Heart right ventricle (tissue), 16 donors: ENCODE measurements at regions not wholly inside any gene's neighbourhood (a gene's known extent, or its start where the extent isn't known, plus 50 kb on each side); places are given as distances from the start of the nearest gene placed in this dataset.
A peak's percentile ranks its signal among the peaks of the same experiment; 100 is the strongest.

Experiments used
- ATAC-seq, 8 donors: fragments of 200-7000 bp; cut with Tn5 transposase; one replicate each; pipeline ENCODE4 v1.9.1; 2020; ENCODE audit warnings: mild to moderate bottlenecking in 8 of 8, moderate library complexity in 8 of 8, moderate number of reproducible peaks in 1 of 8
- DNase-seq, 2 donors: peaks; one replicate each; pipeline ENCODE4 v3.0.0-alpha.2; 2020
- H3K27ac ChIP-seq, 10 donors: fragments of 200-600 bp; sonication (generic) in 2 of 10; one replicate each; pipeline versions ENCODE4 v1.5.0 to v1.8.0; 2020 to 2022; ENCODE audit warnings: mild to moderate bottlenecking in 3 of 10
- H3K27me3 ChIP-seq, 7 donors: fragments of 200-600 bp; one replicate each; pipeline ENCODE4 v1.8.0; 2021 to 2022; ENCODE audit warnings: mild to moderate bottlenecking in 2 of 7
- H3K36me3 ChIP-seq, 9 donors: fragments of 200-600 bp; sonication (generic) in 1 of 9; one replicate each; pipeline versions ENCODE4 v1.5.0 to v1.8.0; 2020 to 2022; ENCODE audit warnings: mild to moderate bottlenecking in 2 of 9
- H3K4me1 ChIP-seq, 9 donors: fragments of 200-600 bp; sonication (generic) in 1 of 9; one replicate each; pipeline versions ENCODE4 v1.5.0 to v1.8.0; 2020 to 2022; ENCODE audit warnings: mild to moderate bottlenecking in 4 of 9
- H3K4me3 ChIP-seq, 10 donors: fragments of 200-600 bp; sonication (generic) in 2 of 10; one replicate each; pipeline versions ENCODE4 v1.5.0 to v1.8.0; 2020 to 2022; ENCODE audit warnings: mild to moderate bottlenecking in 7 of 10, moderate library complexity in 2 of 10
- H3K9me3 ChIP-seq, 11 donors: fragments of 200-600 bp in 10 of 11; sonication (generic) in 2 of 11; one replicate each; pipeline versions ENCODE4 v1.5.0 to v1.8.0; 2013 to 2022; ENCODE audit warnings: mild to moderate bottlenecking in 2 of 11, control low read depth in 1 of 11, moderate library complexity in 1 of 11
- WGBS, 2 donors: extraction: QIAGEN DNeasy Blood & Tissue Kit; methylation state at CpG; one replicate each; pipeline ENCODE4 v1.1.7; 2013; ENCODE audit warnings: inconsistent platforms in 1 of 2; 5-methylcytosine and 5-hydroxymethylcytosine counted together
- intact Hi-C, 10 donors: fragments of 100-400 bp; cut with DNase I; formaldehyde crosslinking; loops; one replicate each; pipeline versions ENCODE4 v1.11.1 to v1.14.2; 2022
- TF ChIP-seq, protein P1 (sequence below), 9 donors: fragments of 200-600 bp; sonication (generic) in 2 of 9; IDR thresholded peaks; one replicate each; pipeline versions ENCODE4 v1.5.0 to v1.8.0; 2021 to 2022; ENCODE audit warnings: antibody characterized with exemption in 9 of 9, mild to moderate bottlenecking in 5 of 9, moderate library complexity in 1 of 9
- donor health status: Arrhythmogenic right ventricular cardiomyopathy.
- donor health status: ischemic (EF 13 %, LVEDD 7.1; RV severe dilation, severe dysfunction).
- donor health status: healthy with polysubstance abuse.
- donor health status: DM: no; HTN: yes; CAD: no.
- donor health status: DM: no; HTN: no; CAD: no.
- donor health status: ischemic (EF 25% LVEDD 6.9; RV normal size, moderate dysfunction).
- donor health status: ischemic (EF 25% LVEDD 5.7; RV mildly dilated, moderate dysfunction).
- donor health status: healthy.
- donor health status: DM: yes; HTN: yes; CAD: no.
- donor health status: Ischemic cardiomyopathy.
- donor health status: ischemic (EF 35%, LVEDD 5.7; RV mildly dilated, moderate dysfunction).
- donor health status: nonischemic (EF 11% LVEDD 7.7; RV severe dilation, severe dysfunction).
- donor health status: DM: yes; HTN: yes; CAD: no.
- donor health status: PGD.
- donor health status: ischemic (EF 29% LVEDD 5.4; RV normal size, mild dysfunction).
- donor health status: nonischemic (EF 23%, LVEDD 6.1; RV moderate dilation, normal function).

- H3K4me1 ChIP-seq = peaks cover 0 to 22% (median 10%) of the 10 kb centered on the region in 9 donors
- no peak overlapping the region for H3K4me3 ChIP-seq
- no peaks in the 10 kb centered on the region for H3K9me3 ChIP-seq
- intact Hi-C loops = loop anchor here in 1 of 10 donors (10.0 kb wide), 1 partner anchor 64 kb away; no protein-coding TSS in a partner anchor
- no peaks in the 10 kb centered on the region for H3K36me3 ChIP-seq
- TF ChIP-seq, protein P1, sequence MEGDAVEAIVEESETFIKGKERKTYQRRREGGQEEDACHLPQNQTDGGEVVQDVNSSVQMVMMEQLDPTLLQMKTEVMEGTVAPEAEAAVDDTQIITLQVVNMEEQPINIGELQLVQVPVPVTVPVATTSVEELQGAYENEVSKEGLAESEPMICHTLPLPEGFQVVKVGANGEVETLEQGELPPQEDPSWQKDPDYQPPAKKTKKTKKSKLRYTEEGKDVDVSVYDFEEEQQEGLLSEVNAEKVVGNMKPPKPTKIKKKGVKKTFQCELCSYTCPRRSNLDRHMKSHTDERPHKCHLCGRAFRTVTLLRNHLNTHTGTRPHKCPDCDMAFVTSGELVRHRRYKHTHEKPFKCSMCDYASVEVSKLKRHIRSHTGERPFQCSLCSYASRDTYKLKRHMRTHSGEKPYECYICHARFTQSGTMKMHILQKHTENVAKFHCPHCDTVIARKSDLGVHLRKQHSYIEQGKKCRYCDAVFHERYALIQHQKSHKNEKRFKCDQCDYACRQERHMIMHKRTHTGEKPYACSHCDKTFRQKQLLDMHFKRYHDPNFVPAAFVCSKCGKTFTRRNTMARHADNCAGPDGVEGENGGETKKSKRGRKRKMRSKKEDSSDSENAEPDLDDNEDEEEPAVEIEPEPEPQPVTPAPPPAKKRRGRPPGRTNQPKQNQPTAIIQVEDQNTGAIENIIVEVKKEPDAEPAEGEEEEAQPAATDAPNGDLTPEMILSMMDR (IDR thresholded peaks at IDR 0.05) = no peak
- DNase-seq = no peak
- no peaks in the 10 kb centered on the region for H3K27me3 ChIP-seq
- H3K27ac ChIP-seq = no peak overlapping the region
- no peak for ATAC-seq
These were observed 115.7 kb upstream of the KCNJ16 start for GRCh38 chr17:69959283-69959682.

DNA sequence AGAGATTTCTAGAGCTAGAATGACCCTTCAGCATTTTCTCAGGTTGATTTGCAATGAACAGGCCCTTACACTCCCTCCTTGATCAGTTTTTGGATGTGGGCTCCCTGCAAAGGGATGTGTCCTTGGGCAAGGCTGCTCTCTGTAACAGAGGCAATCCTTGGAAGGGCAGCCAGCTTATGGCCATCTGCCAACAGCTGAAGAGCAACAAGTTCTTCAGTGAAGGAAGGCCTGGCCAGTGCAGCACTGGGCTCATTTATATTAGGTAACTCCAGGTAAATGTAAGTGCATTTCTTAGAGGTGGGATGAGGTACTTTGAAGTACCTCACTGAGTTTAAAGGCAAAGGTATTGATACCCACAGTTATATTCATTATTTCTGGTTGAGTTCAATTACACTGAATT, 114.3 kb upstream of the KCNJ16 start:
- peak in 3 of 8 donors; percentile 69 to 79 (median 76) for ATAC-seq
- peaks cover 0 to 22% (median 10%) of the 10 kb centered on the region in 9 donors for H3K4me1 ChIP-seq
- no peaks in the 10 kb centered on the region for H3K27me3 ChIP-seq
- H3K27ac ChIP-seq = no peak overlapping the region
- peak; percentile 39 to 40 for DNase-seq
- H3K4me3 ChIP-seq = no peak overlapping the region
- no peaks in the 10 kb centered on the region for H3K36me3 ChIP-seq
- TF ChIP-seq, protein P1 (IDR thresholded peaks at IDR 0.05) = no peak
- peaks cover 0 to 14% (median 7%) of the 10 kb centered on the region in 11 donors for H3K9me3 ChIP-seq
- intact Hi-C loops = no loop called here

- H3K9me3 ChIP-seq = peaks cover 0 to 19% (median 9%) of the 10 kb centered on the region in 11 donors
- H3K36me3 ChIP-seq = no peaks in the 10 kb centered on the region
- TF ChIP-seq, protein P1 (IDR thresholded peaks at IDR 0.05) = no peak
- H3K4me3 ChIP-seq = no peak overlapping the region
- peak in 5 of 8 donors; percentile 52 to 90 (median 75) for ATAC-seq
- no peaks in the 10 kb centered on the region for H3K27me3 ChIP-seq
- DNase-seq = peak in 1 of 2 donors; percentile 16
- intact Hi-C loops = no loop called here
- H3K27ac ChIP-seq = no peak overlapping the region
- WGBS, 2 donors = 36 to 41% methylated on average over 7 of the region's 7 CpGs
- peaks cover 0 to 22% (median 10%) of the 10 kb centered on the region in 9 donors for H3K4me1 ChIP-seq
These were observed 113.4 kb upstream of the KCNJ16 start for GRCh38 chr17:69961501-69962145.

GRCh38 chr17:69962436-69962995, 112.5 kb upstream of the KCNJ16 start:
- H3K4me1 ChIP-seq = peaks cover 0 to 22% (median 10%) of the 10 kb centered on the region in 9 donors
- no peak overlapping the region for H3K4me3 ChIP-seq
- no peak overlapping the region for H3K27ac ChIP-seq
- no peak for DNase-seq
- intact Hi-C loops = no loop called here
- TF ChIP-seq, protein P1 (IDR thresholded peaks at IDR 0.05) = no peak
- peaks cover 0 to 19% (median 9%) of the 10 kb centered on the region in 11 donors for H3K9me3 ChIP-seq
- no peaks in the 10 kb centered on the region for H3K36me3 ChIP-seq
- no peak for ATAC-seq
- H3K27me3 ChIP-seq = no peaks in the 10 kb centered on the region
- WGBS, 2 donors = 59 to 63% methylated on average over 2 of the region's 2 CpGs
